GM12865 (cell line): ENCODE measurements at regions not wholly inside any gene's neighbourhood (a gene's known extent, or its start where the extent isn't known, plus 50 kb on each side); places are given as distances from the start of the nearest gene placed in this dataset.

ENCODE experiments used
- DNase-seq: peaks from one replicate; pipeline ENCODE4 v3.0.0; 2010; ENCODE audit warnings: low read depth
- H3K4me3 ChIP-seq: 2 replicates; pipeline ENCODE4 v1.5.1; 2011; ENCODE audit warnings: mild to moderate bottlenecking, low read depth, low read length, control low read depth
- TF ChIP-seq, protein P1 (sequence below): IDR thresholded peaks from 2 replicates; pipeline ENCODE4 v1.5.1; 2011; ENCODE audit warnings: low read length, control low read depth, low read depth, inconsistent platforms; ENCODE audit not compliant: insufficient read depth; ENCODE audit errors: missing control alignments

GRCh38 chr2:122411231-122411630 is 655.8 kb downstream of the TSN start:
- no peak overlapping the region for H3K4me3 ChIP-seq
- no peak for DNase-seq
- TF ChIP-seq, protein P1, sequence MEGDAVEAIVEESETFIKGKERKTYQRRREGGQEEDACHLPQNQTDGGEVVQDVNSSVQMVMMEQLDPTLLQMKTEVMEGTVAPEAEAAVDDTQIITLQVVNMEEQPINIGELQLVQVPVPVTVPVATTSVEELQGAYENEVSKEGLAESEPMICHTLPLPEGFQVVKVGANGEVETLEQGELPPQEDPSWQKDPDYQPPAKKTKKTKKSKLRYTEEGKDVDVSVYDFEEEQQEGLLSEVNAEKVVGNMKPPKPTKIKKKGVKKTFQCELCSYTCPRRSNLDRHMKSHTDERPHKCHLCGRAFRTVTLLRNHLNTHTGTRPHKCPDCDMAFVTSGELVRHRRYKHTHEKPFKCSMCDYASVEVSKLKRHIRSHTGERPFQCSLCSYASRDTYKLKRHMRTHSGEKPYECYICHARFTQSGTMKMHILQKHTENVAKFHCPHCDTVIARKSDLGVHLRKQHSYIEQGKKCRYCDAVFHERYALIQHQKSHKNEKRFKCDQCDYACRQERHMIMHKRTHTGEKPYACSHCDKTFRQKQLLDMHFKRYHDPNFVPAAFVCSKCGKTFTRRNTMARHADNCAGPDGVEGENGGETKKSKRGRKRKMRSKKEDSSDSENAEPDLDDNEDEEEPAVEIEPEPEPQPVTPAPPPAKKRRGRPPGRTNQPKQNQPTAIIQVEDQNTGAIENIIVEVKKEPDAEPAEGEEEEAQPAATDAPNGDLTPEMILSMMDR = no peak

- DNase-seq = no peak
- H3K4me3 ChIP-seq = no peak overlapping the region
- TF ChIP-seq, protein P1 = no peak
Observed at GRCh38 chr2:122412360-122412759, 656.9 kb downstream of the TSN start.

DNA sequence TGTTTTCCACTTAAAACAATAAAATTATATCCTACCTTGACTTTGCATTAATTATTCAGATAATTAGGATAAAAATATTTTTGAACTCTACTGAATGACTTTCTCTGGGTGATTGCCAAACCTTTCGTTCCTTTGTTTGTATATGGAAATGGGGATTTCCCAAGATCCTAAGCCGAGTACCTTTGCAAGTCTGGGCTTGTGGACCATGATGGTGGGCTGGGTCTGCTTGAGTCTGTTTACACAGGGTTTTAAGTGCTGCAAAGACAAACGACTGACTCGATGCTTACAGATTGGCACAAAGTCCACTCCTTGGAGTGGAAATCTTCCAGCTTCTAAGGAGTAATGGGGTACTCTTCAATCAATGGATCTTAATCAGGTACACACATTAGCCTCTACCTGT is 659.5 kb downstream of the TSN start:
- TF ChIP-seq, protein P1 = no peak
- no peak for DNase-seq
- no peak overlapping the region for H3K4me3 ChIP-seq

DNA sequence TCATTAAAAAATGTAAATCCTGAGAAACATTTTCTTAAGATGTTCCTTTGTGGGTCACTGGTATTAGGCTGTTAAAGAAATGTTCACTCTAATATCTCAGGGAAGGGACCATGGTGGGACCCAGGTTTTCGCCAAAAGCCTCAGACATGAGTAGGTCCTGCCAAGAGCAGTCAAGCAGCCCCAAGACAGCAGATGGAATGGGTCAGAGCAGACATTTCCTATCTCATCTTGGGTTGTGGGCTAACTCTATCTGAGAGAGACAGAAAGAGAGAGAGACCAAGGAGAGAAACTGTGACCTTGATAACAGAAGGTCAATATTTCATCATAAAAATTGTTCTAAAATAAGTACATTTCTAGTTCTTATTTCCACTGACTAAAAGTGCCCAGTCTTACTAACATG is 661.7 kb downstream of the TSN start:
- TF ChIP-seq, protein P1 = no peak
- no peak overlapping the region for H3K4me3 ChIP-seq

GRCh38 chr2:122421775-122422174 is 666.3 kb downstream of the TSN start:
- TF ChIP-seq, protein P1 = no peak
- no peak for DNase-seq
- no peak overlapping the region for H3K4me3 ChIP-seq

More for the DNA sequence above, 661.7 kb downstream of the TSN start:
- no peak for DNase-seq

GRCh38 chr2:122422384-122422991 is 667.0 kb downstream of the TSN start:
- no peak for DNase-seq
- TF ChIP-seq, protein P1 = no peak
- no peak overlapping the region for H3K4me3 ChIP-seq

GRCh38 chr2:122423934-122424333 is 668.5 kb downstream of the TSN start:
- TF ChIP-seq, protein P1 = no peak
- DNase-seq = no peak

More at GRCh38 chr2:122423934-122424333, 668.5 kb downstream of the TSN start:
- H3K4me3 ChIP-seq = no peak overlapping the region
